ENCODE measurements at regions not wholly inside any gene's neighbourhood (a gene's known extent, or its start where the extent isn't known, plus 50 kb on each side); places are given as distances from the start of the nearest gene placed in this dataset.

DNA sequence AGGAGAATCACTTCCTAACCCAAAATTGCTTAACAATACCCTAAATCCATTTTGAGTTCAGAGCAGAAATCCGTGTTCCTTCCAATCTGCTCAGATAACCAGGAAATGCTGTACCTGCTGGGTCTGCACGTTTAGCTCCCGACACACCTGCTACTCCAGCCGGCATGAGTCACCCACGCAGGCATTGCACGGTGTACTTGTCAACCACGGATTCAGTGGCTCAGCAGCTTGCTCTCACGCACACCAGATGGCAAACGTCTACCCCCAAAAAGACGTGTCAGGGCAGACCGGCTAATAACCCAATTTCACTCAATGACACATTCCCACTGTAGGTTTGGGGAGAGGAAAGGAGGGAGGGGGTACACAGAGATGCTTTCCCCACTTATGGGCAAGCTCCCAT, 468.1 kb downstream of the SOX9 start:
- no peaks in the 10 kb centered on the region for H3K36me3 ChIP-seq
- H3K4me1 ChIP-seq: peaks cover 22% of the 10 kb centered on the region
- DNase-seq (ENCODE audit: extremely low spot score in 2 of 2): no peak
- TF ChIP-seq, protein P1, sequence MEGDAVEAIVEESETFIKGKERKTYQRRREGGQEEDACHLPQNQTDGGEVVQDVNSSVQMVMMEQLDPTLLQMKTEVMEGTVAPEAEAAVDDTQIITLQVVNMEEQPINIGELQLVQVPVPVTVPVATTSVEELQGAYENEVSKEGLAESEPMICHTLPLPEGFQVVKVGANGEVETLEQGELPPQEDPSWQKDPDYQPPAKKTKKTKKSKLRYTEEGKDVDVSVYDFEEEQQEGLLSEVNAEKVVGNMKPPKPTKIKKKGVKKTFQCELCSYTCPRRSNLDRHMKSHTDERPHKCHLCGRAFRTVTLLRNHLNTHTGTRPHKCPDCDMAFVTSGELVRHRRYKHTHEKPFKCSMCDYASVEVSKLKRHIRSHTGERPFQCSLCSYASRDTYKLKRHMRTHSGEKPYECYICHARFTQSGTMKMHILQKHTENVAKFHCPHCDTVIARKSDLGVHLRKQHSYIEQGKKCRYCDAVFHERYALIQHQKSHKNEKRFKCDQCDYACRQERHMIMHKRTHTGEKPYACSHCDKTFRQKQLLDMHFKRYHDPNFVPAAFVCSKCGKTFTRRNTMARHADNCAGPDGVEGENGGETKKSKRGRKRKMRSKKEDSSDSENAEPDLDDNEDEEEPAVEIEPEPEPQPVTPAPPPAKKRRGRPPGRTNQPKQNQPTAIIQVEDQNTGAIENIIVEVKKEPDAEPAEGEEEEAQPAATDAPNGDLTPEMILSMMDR (IDR thresholded peaks at IDR 0.05): no peak
- TF ChIP-seq POLR2AphosphoS5 (IDR thresholded peaks at IDR 0.05; ENCODE audit: insufficient read depth in 1 of 2, low read depth in 1 of 2): no peak
- TF ChIP-seq POLR2A (IDR thresholded peaks at IDR 0.05): no peak
- H3K4me3 ChIP-seq: no peak overlapping the region
- intact Hi-C loops (cut with DNase I): loop anchor here (1.0 kb wide), 1 partner anchor 11 kb away; no protein-coding TSS in a partner anchor
- H3K27me3 ChIP-seq: no peaks in the 10 kb centered on the region
- H3K9me3 ChIP-seq: no peaks in the 10 kb centered on the region
- H3K27ac ChIP-seq: peak overlapping the region; percentile 4

DNA sequence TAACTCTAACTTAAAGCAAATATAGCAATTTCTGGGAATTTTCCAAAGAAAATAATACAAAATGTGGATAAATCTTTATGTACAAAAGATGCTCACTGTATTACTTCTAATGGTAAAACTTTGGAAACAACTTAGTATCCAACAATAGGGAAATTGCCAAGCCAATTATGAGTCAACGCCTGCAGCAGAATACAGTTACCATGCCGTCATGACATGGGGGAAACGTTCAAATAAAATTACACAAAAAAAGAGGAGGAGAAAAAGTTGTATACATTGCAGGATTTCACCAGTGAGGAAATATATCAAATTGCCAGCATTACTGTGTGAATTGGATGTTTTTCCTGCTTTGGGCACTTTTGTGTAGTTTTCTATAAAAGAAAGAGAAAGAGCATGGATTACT, 469.6 kb downstream of the SOX9 start:
- H3K27me3 ChIP-seq: no peaks in the 10 kb centered on the region
- H3K4me3 ChIP-seq: peak overlapping the region in 1 of 2 donors; percentile 61
- H3K4me1 ChIP-seq: peaks cover 22% of the 10 kb centered on the region
- DNase-seq (ENCODE audit: extremely low spot score in 2 of 2): no peak
- no peak overlapping the region for H3K27ac ChIP-seq
- TF ChIP-seq, protein P1 (IDR thresholded peaks at IDR 0.05): no peak
- TF ChIP-seq POLR2A (IDR thresholded peaks at IDR 0.05) (no peak), POLR2AphosphoS5 (IDR thresholded peaks at IDR 0.05; ENCODE audit: insufficient read depth in 1 of 2, low read depth in 1 of 2) (no peak)
- no peaks in the 10 kb centered on the region for H3K9me3 ChIP-seq
- intact Hi-C loops (cut with DNase I): no loop called here
- H3K36me3 ChIP-seq: no peaks in the 10 kb centered on the region

DNA sequence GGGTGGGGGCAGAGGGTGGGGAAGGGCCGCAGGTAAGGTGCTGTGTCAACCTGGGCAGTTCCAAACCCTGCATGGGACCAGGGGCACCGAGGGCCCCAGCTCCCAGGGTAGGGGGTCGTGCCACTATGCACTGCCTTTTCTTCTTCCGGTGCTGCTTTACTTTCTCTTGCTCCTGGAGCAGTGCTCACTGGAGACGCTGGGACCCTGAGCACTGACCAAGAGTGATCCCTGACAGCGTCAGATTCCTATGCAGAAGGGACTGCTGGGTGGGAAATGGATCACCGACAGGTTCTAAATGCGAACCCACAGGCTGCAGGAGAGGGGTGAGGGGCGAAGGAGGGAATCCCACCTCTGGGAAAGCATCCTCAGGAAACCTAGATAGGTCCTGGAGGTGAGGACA, 470.1 kb downstream of the SOX9 start:
- Histone ChIP-seq H3K27ac (no peak overlapping the region), H3K36me3 (no peaks in the 10 kb centered on the region), H3K27me3 (no peaks in the 10 kb centered on the region), H3K9me3 (no peaks in the 10 kb centered on the region), H3K4me3 (peak overlapping the region in 1 of 2 donors; percentile 61), H3K4me1 (peaks cover 22% of the 10 kb centered on the region)
- TF ChIP-seq, protein P1 (IDR thresholded peaks at IDR 0.05): no peak
- TF ChIP-seq POLR2A (IDR thresholded peaks at IDR 0.05): no peak
- no peak for TF ChIP-seq POLR2AphosphoS5 (IDR thresholded peaks at IDR 0.05; ENCODE audit: insufficient read depth in 1 of 2, low read depth in 1 of 2)
- intact Hi-C loops (cut with DNase I): no loop called here
- no peak for DNase-seq (ENCODE audit: extremely low spot score in 2 of 2)

DNA sequence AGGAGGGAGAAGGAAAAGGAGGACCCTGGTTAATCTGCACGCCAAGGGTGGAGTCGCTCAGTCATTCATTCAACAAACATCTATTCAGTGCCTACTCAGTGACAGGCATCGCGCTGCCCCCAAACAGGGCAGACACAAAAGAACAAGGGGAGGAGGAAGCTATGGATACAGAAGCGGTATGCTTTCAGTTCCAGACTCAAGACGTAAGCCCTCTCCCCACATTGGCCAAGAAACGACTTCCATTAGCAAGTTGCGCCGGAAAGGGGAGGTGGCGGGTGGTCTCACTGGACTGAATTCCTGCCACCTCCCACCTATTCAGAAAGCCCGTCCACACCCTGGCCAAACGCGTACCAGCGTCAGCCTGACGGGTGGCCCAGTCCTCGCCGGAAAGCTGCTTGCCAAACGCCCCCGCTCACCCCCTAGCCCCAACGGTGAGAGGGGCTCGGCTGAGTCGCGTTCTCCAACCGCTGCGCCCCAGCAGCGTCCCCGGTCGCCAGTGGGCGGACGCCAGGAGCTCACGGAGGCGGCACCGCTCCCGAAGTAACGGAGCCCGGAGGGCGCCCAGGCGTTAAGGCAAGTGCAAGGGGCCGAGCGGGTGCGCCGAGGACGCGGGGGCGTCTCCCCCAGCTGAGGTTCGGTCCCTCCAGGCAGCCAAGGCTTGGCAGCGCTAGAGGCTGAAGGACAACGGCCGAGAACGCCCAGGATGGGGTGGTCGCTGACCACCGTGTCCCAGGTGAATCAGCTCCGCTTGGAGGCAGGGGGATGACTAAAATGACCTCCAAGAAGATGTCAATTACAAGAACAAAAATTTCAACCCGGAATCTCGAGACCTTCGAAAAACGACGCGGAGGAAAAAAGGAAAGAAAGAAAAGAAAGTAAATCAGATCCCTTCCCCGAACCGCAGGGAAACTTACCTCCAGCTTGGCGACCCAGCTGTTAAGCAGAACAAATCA, 470.7 kb downstream of the SOX9 start:
- intact Hi-C loops (cut with DNase I): no loop called here
- H3K4me3 ChIP-seq: peak overlapping the region; percentile 36 to 61
- H3K4me1 ChIP-seq: peaks cover 22% of the 10 kb centered on the region
- no peaks in the 10 kb centered on the region for H3K9me3 ChIP-seq
- TF ChIP-seq POLR2A (IDR thresholded peaks at IDR 0.05) (no peak), POLR2AphosphoS5 (IDR thresholded peaks at IDR 0.05; ENCODE audit: insufficient read depth in 1 of 2, low read depth in 1 of 2) (no peak)
- TF ChIP-seq, protein P1 (IDR thresholded peaks at IDR 0.05): no peak
- H3K27me3 ChIP-seq: no peaks in the 10 kb centered on the region
- H3K36me3 ChIP-seq: no peaks in the 10 kb centered on the region
- peak overlapping the region; percentile 66 for H3K27ac ChIP-seq
- DNase-seq (ENCODE audit: extremely low spot score in 2 of 2): peak in 1 of 2 donors; percentile 82

Measured in vagina (tissue), 2 donors.